Astrocyte of the spinal cord (primary cell): ENCODE measurements at regions not wholly inside any gene's neighbourhood (a gene's known extent, or its start where the extent isn't known, plus 50 kb on each side); places are given as distances from the start of the nearest gene placed in this dataset.

Source experiments
- DNase-seq: peaks from one replicate; pipeline ENCODE4 v3.0.0; 2011; ENCODE audit warnings: low read depth, low spot score
- H3K4me3 ChIP-seq: 2 replicates; pipeline ENCODE4 v1.5.1; 2011; ENCODE audit warnings: low read depth, mild to moderate bottlenecking, low read length, moderate library complexity
- in situ Hi-C: cut with HindIII; loops from 2 replicates; pipeline ENCODE4 v1.10.0; 2017; ENCODE audit warnings: low sequenced_read_pairs
- TF ChIP-seq, protein P1 (sequence below): IDR thresholded peaks from 2 replicates; pipeline ENCODE4 v1.5.1; 2012; ENCODE audit warnings: low read depth, mild to moderate bottlenecking, low read length, inconsistent platforms

DNA sequence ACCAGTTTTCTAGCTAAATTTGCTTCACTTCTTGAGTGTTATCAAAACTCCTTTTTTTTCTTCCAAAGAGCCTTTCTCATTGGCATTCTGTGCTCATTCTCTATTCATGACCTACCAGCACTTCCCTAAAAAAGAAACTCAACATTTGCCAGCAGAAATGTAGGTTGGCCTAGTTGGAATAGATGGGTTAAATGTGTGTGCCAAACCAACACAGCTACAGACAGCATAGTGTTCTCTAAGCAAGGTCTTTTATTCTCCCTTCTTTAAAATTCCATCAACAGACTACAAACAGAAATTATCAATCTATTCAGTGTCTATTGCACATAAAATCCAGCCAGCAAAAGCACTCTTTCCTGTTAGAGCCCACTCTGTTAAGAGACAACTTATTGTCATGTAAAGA is 255.8 kb upstream of the PUM3 start:
- no peak for DNase-seq
- H3K4me3 ChIP-seq: no peak overlapping the region
- in situ Hi-C loops: no loop called here
- TF ChIP-seq, protein P1, sequence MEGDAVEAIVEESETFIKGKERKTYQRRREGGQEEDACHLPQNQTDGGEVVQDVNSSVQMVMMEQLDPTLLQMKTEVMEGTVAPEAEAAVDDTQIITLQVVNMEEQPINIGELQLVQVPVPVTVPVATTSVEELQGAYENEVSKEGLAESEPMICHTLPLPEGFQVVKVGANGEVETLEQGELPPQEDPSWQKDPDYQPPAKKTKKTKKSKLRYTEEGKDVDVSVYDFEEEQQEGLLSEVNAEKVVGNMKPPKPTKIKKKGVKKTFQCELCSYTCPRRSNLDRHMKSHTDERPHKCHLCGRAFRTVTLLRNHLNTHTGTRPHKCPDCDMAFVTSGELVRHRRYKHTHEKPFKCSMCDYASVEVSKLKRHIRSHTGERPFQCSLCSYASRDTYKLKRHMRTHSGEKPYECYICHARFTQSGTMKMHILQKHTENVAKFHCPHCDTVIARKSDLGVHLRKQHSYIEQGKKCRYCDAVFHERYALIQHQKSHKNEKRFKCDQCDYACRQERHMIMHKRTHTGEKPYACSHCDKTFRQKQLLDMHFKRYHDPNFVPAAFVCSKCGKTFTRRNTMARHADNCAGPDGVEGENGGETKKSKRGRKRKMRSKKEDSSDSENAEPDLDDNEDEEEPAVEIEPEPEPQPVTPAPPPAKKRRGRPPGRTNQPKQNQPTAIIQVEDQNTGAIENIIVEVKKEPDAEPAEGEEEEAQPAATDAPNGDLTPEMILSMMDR: no peak

DNA sequence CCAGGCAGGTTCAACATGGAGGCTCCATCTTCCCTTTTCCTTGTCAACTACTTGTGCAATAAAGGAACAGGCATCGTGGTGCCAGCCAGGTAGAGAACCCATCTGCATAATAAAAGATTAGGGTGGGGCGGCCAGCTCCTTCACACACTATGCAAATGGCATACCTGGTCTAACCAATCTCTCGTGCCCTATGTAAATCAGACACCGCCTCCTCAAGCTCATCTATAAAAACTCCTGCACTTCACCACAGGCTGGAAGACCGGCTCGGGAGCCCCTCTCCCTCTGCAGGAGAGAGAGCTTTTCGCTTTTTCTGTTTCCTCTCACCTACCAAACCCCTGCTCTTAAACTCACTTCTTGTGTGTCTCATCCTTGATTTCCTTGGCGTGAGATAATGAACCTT is 244.3 kb upstream of the PUM3 start:
- TF ChIP-seq, protein P1: no peak
- in situ Hi-C loops: no loop called here
- H3K4me3 ChIP-seq: no peak overlapping the region
- DNase-seq: no peak

DNA sequence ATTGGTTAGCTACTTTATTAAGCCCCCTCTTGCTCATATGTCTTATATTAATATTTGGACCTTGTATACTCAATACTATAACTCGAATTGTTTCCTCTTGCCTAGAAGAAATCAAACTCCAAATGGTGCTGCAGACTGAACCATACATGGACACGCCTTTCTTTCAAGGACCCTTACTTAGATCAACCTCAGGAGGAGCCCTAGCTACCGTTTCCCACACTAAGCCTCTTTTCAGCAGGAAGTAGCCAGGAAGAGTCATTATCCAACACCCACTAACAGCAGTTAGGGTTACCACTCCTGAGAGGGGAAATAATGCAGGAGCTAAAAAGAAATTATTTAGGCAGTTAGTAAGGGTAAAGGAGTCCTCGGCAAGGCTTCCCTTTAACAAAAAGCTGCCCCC is 243.8 kb upstream of the PUM3 start:
- no peak overlapping the region for H3K4me3 ChIP-seq
- no peak for DNase-seq
- TF ChIP-seq, protein P1: no peak
- in situ Hi-C loops: no loop called here

DNA sequence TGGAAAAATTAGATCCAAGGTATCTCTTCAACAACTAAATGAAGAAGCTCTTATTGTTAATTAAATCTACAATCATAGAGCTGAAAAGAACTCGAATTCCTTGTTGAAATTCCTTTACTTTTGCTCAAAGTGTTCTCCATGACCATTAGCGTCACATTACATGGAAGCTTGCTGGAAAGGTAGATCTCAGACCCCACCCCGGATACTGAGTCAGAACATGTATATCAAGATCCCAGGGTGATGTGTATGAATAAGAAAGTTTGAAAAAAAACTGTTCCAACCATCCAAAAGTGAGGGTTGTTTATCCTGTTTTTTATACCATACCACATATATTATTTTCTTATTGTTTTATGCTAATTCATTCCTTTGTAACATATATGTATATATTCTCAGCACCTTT is 237.1 kb upstream of the PUM3 start:
- no peak overlapping the region for H3K4me3 ChIP-seq
- in situ Hi-C loops: no loop called here
- TF ChIP-seq, protein P1: no peak
- no peak for DNase-seq

DNA sequence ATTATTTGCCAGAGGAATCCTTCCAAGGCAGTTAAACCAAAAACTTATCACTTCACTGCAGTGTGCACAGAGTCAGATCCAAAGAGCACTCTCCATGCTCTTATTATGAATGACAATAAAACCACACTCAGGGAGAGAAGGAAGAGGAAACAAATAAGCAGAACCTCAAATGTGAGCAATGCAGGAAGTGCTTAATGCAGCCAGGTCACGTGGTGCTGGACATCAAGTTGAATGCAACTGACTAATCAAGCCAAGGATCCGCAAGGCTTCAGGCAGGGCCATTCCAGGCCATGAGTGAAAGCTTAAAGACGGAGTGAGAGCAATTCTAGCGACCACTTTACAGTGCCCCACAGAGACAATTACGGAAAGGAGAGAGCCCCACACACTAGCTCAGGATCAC is 230.4 kb upstream of the PUM3 start:
- in situ Hi-C loops: no loop called here
- no peak for DNase-seq
- TF ChIP-seq, protein P1: no peak
- H3K4me3 ChIP-seq: no peak overlapping the region

DNA sequence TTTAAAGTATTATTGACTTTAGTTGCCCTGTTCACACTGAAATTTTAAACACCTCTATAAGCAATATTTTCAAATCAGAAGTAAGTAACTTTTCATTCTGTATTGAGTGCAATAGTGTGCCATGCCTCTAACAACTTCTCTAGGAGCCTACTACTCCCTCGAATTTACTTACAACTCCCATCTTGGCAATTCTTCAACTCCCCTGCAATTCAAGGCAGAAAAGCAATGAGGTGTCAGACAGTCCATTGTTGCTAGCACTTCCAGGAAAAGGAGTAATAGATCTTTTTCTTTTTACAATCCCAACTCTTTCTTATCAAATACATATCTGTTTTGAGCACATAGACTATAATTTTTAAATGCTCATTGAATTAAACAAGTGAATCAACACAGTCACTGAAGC is 222.7 kb upstream of the PUM3 start:
- H3K4me3 ChIP-seq: no peak overlapping the region

More for the DNA sequence above, 222.7 kb upstream of the PUM3 start:
- in situ Hi-C loops: no loop called here
- no peak for DNase-seq
- TF ChIP-seq, protein P1: no peak
